MCF 10A (cell line): ENCODE measurements at regions not wholly inside any gene's neighbourhood (a gene's known extent, or its start where the extent isn't known, plus 50 kb on each side); places are given as distances from the start of the nearest gene placed in this dataset.

Experiments used
- BruUV-seq: library from RNA; stranded (reverse); fragments of 400-500 nt; replicated peaks from 2 replicates; lab custom pipeline; 2021; lab: Mats Ljungman, UMichigan
- CTCF ChIA-PET: fragments of 300-600 bp; sonication (Branson Sonifier 250); formaldehyde crosslinking; extraction: SDS; loops from one replicate; lab custom pipeline; 2021; ENCODE audit warnings: antibody characterized with exemption, inconsistent platforms; lab: Yijun Ruan, JAX
- POLR2A ChIA-PET: fragments of 300-600, 350-650 bp; sonication (Branson Sonifier 250); formaldehyde crosslinking; extraction: SDS; loops from one replicate; lab custom pipeline; 2020; ENCODE audit warnings: antibody characterized with exemption, inconsistent platforms; lab: Yijun Ruan, JAX
- DNase-seq: peaks from one replicate; pipeline ENCODE4 v3.0.0-alpha.2; 2018; ENCODE audit not compliant: unreplicated experiment
- H3K27ac Mint-ChIP-seq: one replicate; pipeline ENCODE4 v1.8.0; 2022; ENCODE audit warnings: mild to moderate bottlenecking, low read depth, mixed read lengths; ENCODE audit not compliant: unreplicated experiment
- H3K27me3 Mint-ChIP-seq: one replicate; pipeline ENCODE4 v1.8.0; 2022; ENCODE audit warnings: mixed read lengths; ENCODE audit not compliant: insufficient read depth, unreplicated experiment
- H3K36me3 Mint-ChIP-seq: one replicate; pipeline ENCODE4 v1.8.0; 2022; ENCODE audit warnings: mild to moderate bottlenecking, moderate library complexity, mixed read lengths; ENCODE audit not compliant: insufficient read depth, unreplicated experiment
- H3K4me1 Mint-ChIP-seq: one replicate; pipeline ENCODE4 v1.8.0; 2022; ENCODE audit warnings: mixed read lengths; ENCODE audit not compliant: insufficient read depth, unreplicated experiment
- H3K4me3 Mint-ChIP-seq: one replicate; pipeline ENCODE4 v1.8.0; 2022; ENCODE audit warnings: mild to moderate bottlenecking, moderate library complexity, mixed read lengths; ENCODE audit not compliant: unreplicated experiment
- H3K9me3 Mint-ChIP-seq: one replicate; pipeline ENCODE4 v1.8.0; 2022; ENCODE audit warnings: mixed read lengths; ENCODE audit not compliant: unreplicated experiment
- CTCF ChIP-seq: fragments of 200-600 bp; IDR thresholded peaks from one replicate; pipeline ENCODE4 v1.8.0; 2022; ENCODE audit warnings: antibody characterized with exemption, mild to moderate bottlenecking; ENCODE audit not compliant: unreplicated experiment
- intact Hi-C: fragments of 100-400 bp; cut with micrococcal nuclease; formaldehyde crosslinking; loops from 2 replicates; pipeline ENCODE4 v1.14.1; 2022

GRCh38 chr13:111960152-111960772, 106.7 kb upstream of the SOX1 start:
- H3K27me3 Mint-ChIP-seq: no peaks in the 10 kb centered on the region
- intact Hi-C loops: no loop called here
- no peaks in the 10 kb centered on the region for H3K9me3 Mint-ChIP-seq
- POLR2A ChIA-PET: no interaction called here
- BruUV-seq: no TSS peak
- no peaks in the 10 kb centered on the region for H3K36me3 Mint-ChIP-seq
- no peaks in the 10 kb centered on the region for H3K4me1 Mint-ChIP-seq
- no peak for DNase-seq
- H3K4me3 Mint-ChIP-seq: no peak overlapping the region
- H3K27ac Mint-ChIP-seq: no peak overlapping the region
- CTCF ChIA-PET: no interaction called here
- TF ChIP-seq CTCF: no peak

- H3K27ac Mint-ChIP-seq: no peak overlapping the region
Observed at GRCh38 chr13:111961236-111961635, 105.7 kb upstream of the SOX1 start.

DNA sequence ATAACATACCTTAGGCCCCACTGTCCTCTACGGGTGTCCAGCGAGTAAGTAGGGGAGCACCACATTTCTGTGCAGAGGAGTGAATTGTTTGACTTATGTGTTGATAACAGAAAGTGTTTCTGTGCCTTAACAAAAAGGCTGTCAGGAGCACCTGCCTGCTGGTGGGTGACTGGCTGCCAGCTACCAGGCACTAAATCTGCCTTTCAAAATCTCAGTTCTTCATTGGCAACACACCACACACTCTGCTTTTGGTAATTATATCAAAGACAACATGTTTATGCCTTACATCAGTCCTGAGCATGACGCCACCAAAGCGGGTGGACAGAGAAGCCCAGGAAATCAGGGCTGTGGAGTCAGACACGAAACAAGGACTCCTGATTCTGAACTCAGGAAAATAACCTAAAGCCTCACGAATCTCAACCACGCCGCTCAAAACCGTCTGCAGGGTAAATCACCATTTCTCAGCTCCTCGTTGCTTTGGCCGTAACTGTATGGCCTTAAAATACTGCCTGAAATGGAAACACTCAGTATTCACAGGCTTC, 105.2 kb upstream of the SOX1 start:
- no peaks in the 10 kb centered on the region for H3K4me1 Mint-ChIP-seq

More at GRCh38 chr13:111961236-111961635, 105.7 kb upstream of the SOX1 start:
- Mint-ChIP-seq H3K4me3 (no peak overlapping the region), H3K4me1 (no peaks in the 10 kb centered on the region), H3K27me3 (no peaks in the 10 kb centered on the region), H3K36me3 (no peaks in the 10 kb centered on the region), H3K9me3 (no peaks in the 10 kb centered on the region)
- intact Hi-C loops: no loop called here
- POLR2A ChIA-PET: no interaction called here
- no TSS peak for BruUV-seq
- DNase-seq: no peak
- CTCF ChIA-PET: no interaction called here
- TF ChIP-seq CTCF: no peak

More for the DNA sequence above, 105.2 kb upstream of the SOX1 start:
- Mint-ChIP-seq H3K4me3 (no peak overlapping the region), H3K9me3 (no peaks in the 10 kb centered on the region), H3K36me3 (no peaks in the 10 kb centered on the region), H3K27ac (no peak overlapping the region), H3K27me3 (no peaks in the 10 kb centered on the region)
- intact Hi-C loops: no loop called here
- ChIA-PET POLR2A (no interaction called here), CTCF (no interaction called here)
- DNase-seq: no peak
- TF ChIP-seq CTCF: no peak
- no TSS peak for BruUV-seq
